CD1c-positive myeloid dendritic cell (primary cell): ENCODE measurements at regions not wholly inside any gene's neighbourhood (a gene's known extent, or its start where the extent isn't known, plus 50 kb on each side); places are given as distances from the start of the nearest gene placed in this dataset.
A peak's percentile ranks its signal among the peaks of the same experiment; 100 is the strongest.
"Not testable (repeated sequence)": the region's sequence is repeated elsewhere in the genome, so short reads cannot be mapped to it uniquely, and the experiment has no call there.

ENCODE experiments used
- DNase-seq: peaks from one replicate; pipeline ENCODE4 v3.0.0-alpha.2; 2016; ENCODE audit errors: extremely low spot score

- DNase-seq, result no peak
These were observed 118.9 kb upstream of the CAB39 start for GRCh38 chr2:230593765-230594164.

GRCh38 chr2:230594286-230594840 lies 118.3 kb upstream of the CAB39 start:
- no peak for DNase-seq

- no peak for DNase-seq
These were observed 112.8 kb upstream of the CAB39 start for GRCh38 chr2:230599853-230600252.

GRCh38 chr2:230600285-230600684 lies 112.4 kb upstream of the CAB39 start:
- DNase-seq, result no peak

GRCh38 chr2:230600881-230601280 lies 111.8 kb upstream of the CAB39 start:
- no peak for DNase-seq

GRCh38 chr2:230601510-230601909 lies 111.1 kb upstream of the CAB39 start:
- DNase-seq, result no peak

- peak; percentile 30 for DNase-seq
These were observed 109.9 kb upstream of the CAB39 start for GRCh38 chr2:230602562-230603230.

- DNase-seq, result not testable (repeated sequence)
These were observed 109.3 kb upstream of the CAB39 start for GRCh38 chr2:230603317-230603716.

GRCh38 chr2:230604158-230604557 lies 108.5 kb upstream of the CAB39 start:
- DNase-seq, result not testable (repeated sequence)

- DNase-seq, result no peak
These were observed 98.6 kb upstream of the CAB39 start for GRCh38 chr2:230614040-230614439.

- DNase-seq, result no peak
These were observed 97.7 kb upstream of the CAB39 start for GRCh38 chr2:230614913-230615332.

- DNase-seq, result not testable (repeated sequence)
These were observed 95.4 kb upstream of the CAB39 start for GRCh38 chr2:230617256-230617706.

- DNase-seq, result no peak
These were observed 93.2 kb upstream of the CAB39 start for GRCh38 chr2:230619491-230619890.

- not testable (repeated sequence) for DNase-seq
These were observed 87.4 kb upstream of the CAB39 start for GRCh38 chr2:230625220-230625619.

GRCh38 chr2:230627091-230627490 lies 85.6 kb upstream of the CAB39 start:
- DNase-seq, result not testable (repeated sequence)

- no peak for DNase-seq
These were observed 84.6 kb upstream of the CAB39 start for GRCh38 chr2:230627806-230628724.

- no peak for DNase-seq
These were observed 81.2 kb upstream of the CAB39 start for GRCh38 chr2:230631470-230631869.

GRCh38 chr2:230634146-230634545 lies 78.5 kb upstream of the CAB39 start:
- DNase-seq, result no peak

GRCh38 chr2:230634721-230635313 lies 77.8 kb upstream of the CAB39 start:
- DNase-seq, result not testable (repeated sequence)

GRCh38 chr2:230636684-230637271 lies 75.9 kb upstream of the CAB39 start:
- no peak for DNase-seq

- not testable (repeated sequence) for DNase-seq
These were observed 75.2 kb upstream of the CAB39 start for GRCh38 chr2:230637486-230637885.

- DNase-seq, result no peak
These were observed 72.1 kb upstream of the CAB39 start for GRCh38 chr2:230640540-230641011.
